Activated CD4-positive, alpha-beta memory T cell treated with anti-CD3 and anti-CD28 coated beads, Interleukin-2, amount 10 ng/mL, durations not matched to agents 7 days and 5 days (primary cell): ENCODE measurements at regions not wholly inside any gene's neighbourhood (a gene's known extent, or its start where the extent isn't known, plus 50 kb on each side); places are given as distances from the start of the nearest gene placed in this dataset.
"Not testable (repeated sequence)": the region's sequence is repeated elsewhere in the genome, so short reads cannot be mapped to it uniquely, and the experiment has no call there.

ENCODE experiments used
- CTCF ChIA-PET: fragments of 350-600 bp; sonication (Branson Sonifier 250); formaldehyde crosslinking; loops from one replicate; lab custom pipeline; 2021; ENCODE audit warnings: antibody characterized with exemption, inconsistent platforms; lab: Charles Lee
- POLR2A ChIA-PET: fragments of 350-600 bp; sonication (Branson Sonifier 250); formaldehyde crosslinking; loops from one replicate; lab custom pipeline; 2021; ENCODE audit warnings: antibody characterized with exemption; lab: Charles Lee
- DNase-seq: peaks from one replicate; pipeline ENCODE4 v3.0.0-alpha.2; 2020
- H3K27ac Mint-ChIP-seq: one replicate; pipeline ENCODE4 v1.8.0; 2021; ENCODE audit warnings: mild to moderate bottlenecking, mixed read lengths
- H3K27me3 Mint-ChIP-seq: one replicate; pipeline ENCODE4 v1.8.0; 2021; ENCODE audit warnings: mixed read lengths
- H3K36me3 Mint-ChIP-seq: one replicate; pipeline ENCODE4 v1.8.0; 2021; ENCODE audit warnings: low read depth, mixed read lengths
- H3K4me1 Mint-ChIP-seq: one replicate; pipeline ENCODE4 v1.8.0; 2021; ENCODE audit warnings: mixed read lengths
- H3K4me3 Mint-ChIP-seq: one replicate; pipeline ENCODE4 v1.8.0; 2021; ENCODE audit warnings: mild to moderate bottlenecking, mixed read lengths
- H3K9me3 Mint-ChIP-seq: one replicate; pipeline ENCODE4 v1.8.0; 2021; ENCODE audit warnings: mixed read lengths

GRCh38 chr20:48056218-48056617 is 270.9 kb upstream of the SULF2 start:
- ChIA-PET CTCF (interaction anchor here (0.9 kb wide), 1 partner anchor 10 kb away, joined by 3 read pairs; no protein-coding TSS in a partner anchor), POLR2A (no interaction called here)
- DNase-seq: no peak
- no peaks in the 10 kb centered on the region for H3K36me3 Mint-ChIP-seq
- no peaks in the 10 kb centered on the region for H3K4me1 Mint-ChIP-seq
- no peaks in the 10 kb centered on the region for H3K27me3 Mint-ChIP-seq
- no peak overlapping the region for H3K4me3 Mint-ChIP-seq
- H3K9me3 Mint-ChIP-seq: peaks cover 5% of the 10 kb centered on the region
- no peak overlapping the region for H3K27ac Mint-ChIP-seq

- ChIA-PET POLR2A (no interaction called here), CTCF (interaction anchor here (0.6 kb wide), 1 partner anchor 54 kb away, joined by 3 read pairs; no protein-coding TSS in a partner anchor)
- H3K4me1 Mint-ChIP-seq: no peaks in the 10 kb centered on the region
- DNase-seq: no peak
- H3K27me3 Mint-ChIP-seq: no peaks in the 10 kb centered on the region
- no peaks in the 10 kb centered on the region for H3K36me3 Mint-ChIP-seq
- no peak overlapping the region for H3K27ac Mint-ChIP-seq
- no peak overlapping the region for H3K4me3 Mint-ChIP-seq
- peaks cover 5% of the 10 kb centered on the region for H3K9me3 Mint-ChIP-seq
Observed at GRCh38 chr20:48054051-48054450, 268.8 kb upstream of the SULF2 start.

- POLR2A ChIA-PET: no interaction called here
- H3K27me3 Mint-ChIP-seq: no peaks in the 10 kb centered on the region
- H3K27ac Mint-ChIP-seq: no peak overlapping the region
- no peaks in the 10 kb centered on the region for H3K36me3 Mint-ChIP-seq
- no peaks in the 10 kb centered on the region for H3K4me1 Mint-ChIP-seq
- CTCF ChIA-PET: no interaction called here
- H3K4me3 Mint-ChIP-seq: no peak overlapping the region
- H3K9me3 Mint-ChIP-seq: peaks cover 4% of the 10 kb centered on the region
- no peak for DNase-seq
Observed at GRCh38 chr20:48052475-48052835, 267.2 kb upstream of the SULF2 start.

GRCh38 chr20:48051794-48052474 is 266.7 kb upstream of the SULF2 start:
- DNase-seq: no peak
- no peaks in the 10 kb centered on the region for H3K4me1 Mint-ChIP-seq
- ChIA-PET CTCF (no interaction called here), POLR2A (no interaction called here)
- no peaks in the 10 kb centered on the region for H3K36me3 Mint-ChIP-seq
- H3K4me3 Mint-ChIP-seq: no peak overlapping the region
- H3K27ac Mint-ChIP-seq: no peak overlapping the region
- H3K27me3 Mint-ChIP-seq: no peaks in the 10 kb centered on the region
- peaks cover 2% of the 10 kb centered on the region for H3K9me3 Mint-ChIP-seq

- H3K27me3 Mint-ChIP-seq: peaks cover 2% of the 10 kb centered on the region
- no peak overlapping the region for H3K4me3 Mint-ChIP-seq
- no peaks in the 10 kb centered on the region for H3K9me3 Mint-ChIP-seq
- ChIA-PET POLR2A (no interaction called here), CTCF (no interaction called here)
- no peak overlapping the region for H3K27ac Mint-ChIP-seq
- no peaks in the 10 kb centered on the region for H3K36me3 Mint-ChIP-seq
- no peaks in the 10 kb centered on the region for H3K4me1 Mint-ChIP-seq
- no peak for DNase-seq
Observed at GRCh38 chr20:48049641-48050040, 264.4 kb upstream of the SULF2 start.

- H3K9me3 Mint-ChIP-seq: no peaks in the 10 kb centered on the region
- H3K27ac Mint-ChIP-seq: no peak overlapping the region
- no peak overlapping the region for H3K4me3 Mint-ChIP-seq
- H3K36me3 Mint-ChIP-seq: no peaks in the 10 kb centered on the region
- POLR2A ChIA-PET: no interaction called here
- CTCF ChIA-PET: no interaction called here
- no peaks in the 10 kb centered on the region for H3K4me1 Mint-ChIP-seq
- peaks cover 2% of the 10 kb centered on the region for H3K27me3 Mint-ChIP-seq
- no peak for DNase-seq
Observed at GRCh38 chr20:48049171-48049570, 263.9 kb upstream of the SULF2 start.

- peaks cover 2% of the 10 kb centered on the region for H3K27me3 Mint-ChIP-seq
- no peak overlapping the region for H3K27ac Mint-ChIP-seq
- CTCF ChIA-PET: no interaction called here
- POLR2A ChIA-PET: no interaction called here
- H3K4me1 Mint-ChIP-seq: no peaks in the 10 kb centered on the region
- DNase-seq: no peak
- no peaks in the 10 kb centered on the region for H3K36me3 Mint-ChIP-seq
- H3K9me3 Mint-ChIP-seq: no peaks in the 10 kb centered on the region
- H3K4me3 Mint-ChIP-seq: no peak overlapping the region
Observed at GRCh38 chr20:48047447-48047846, 262.2 kb upstream of the SULF2 start.

GRCh38 chr20:48042628-48043027 is 257.3 kb upstream of the SULF2 start:
- no peaks in the 10 kb centered on the region for H3K9me3 Mint-ChIP-seq
- POLR2A ChIA-PET: no interaction called here
- H3K27ac Mint-ChIP-seq: no peak overlapping the region
- H3K4me1 Mint-ChIP-seq: no peaks in the 10 kb centered on the region
- no peak overlapping the region for H3K4me3 Mint-ChIP-seq
- no peaks in the 10 kb centered on the region for H3K36me3 Mint-ChIP-seq
- no peak for DNase-seq
- CTCF ChIA-PET: no interaction called here
- peaks cover 2% of the 10 kb centered on the region for H3K27me3 Mint-ChIP-seq

GRCh38 chr20:48041078-48041780 is 255.9 kb upstream of the SULF2 start:
- CTCF ChIA-PET: no interaction called here
- Mint-ChIP-seq H3K36me3 (no peaks in the 10 kb centered on the region), H3K9me3 (no peaks in the 10 kb centered on the region), H3K27me3 (peaks cover 2% of the 10 kb centered on the region), H3K4me1 (no peaks in the 10 kb centered on the region), H3K4me3 (no peak overlapping the region), H3K27ac (no peak overlapping the region)
- no peak for DNase-seq
- POLR2A ChIA-PET: no interaction called here

GRCh38 chr20:48040491-48040890 is 255.2 kb upstream of the SULF2 start:
- no peaks in the 10 kb centered on the region for H3K36me3 Mint-ChIP-seq
- no peak overlapping the region for H3K27ac Mint-ChIP-seq
- POLR2A ChIA-PET: no interaction called here
- H3K4me1 Mint-ChIP-seq: no peaks in the 10 kb centered on the region
- DNase-seq: no peak
- H3K9me3 Mint-ChIP-seq: no peaks in the 10 kb centered on the region
- no peaks in the 10 kb centered on the region for H3K27me3 Mint-ChIP-seq
- no peak overlapping the region for H3K4me3 Mint-ChIP-seq
- CTCF ChIA-PET: no interaction called here

- no peaks in the 10 kb centered on the region for H3K36me3 Mint-ChIP-seq
- H3K9me3 Mint-ChIP-seq: peaks cover 3% of the 10 kb centered on the region
- no peak overlapping the region for H3K4me3 Mint-ChIP-seq
- ChIA-PET CTCF (no interaction called here), POLR2A (no interaction called here)
- no peaks in the 10 kb centered on the region for H3K27me3 Mint-ChIP-seq
- H3K27ac Mint-ChIP-seq: no peak overlapping the region
- no peaks in the 10 kb centered on the region for H3K4me1 Mint-ChIP-seq
- no peak for DNase-seq
Observed at GRCh38 chr20:48040051-48040450, 254.8 kb upstream of the SULF2 start.

GRCh38 chr20:48039514-48039913 is 254.2 kb upstream of the SULF2 start:
- Mint-ChIP-seq H3K4me3 (no peak overlapping the region), H3K9me3 (peaks cover 8% of the 10 kb centered on the region), H3K27ac (no peak overlapping the region), H3K27me3 (no peaks in the 10 kb centered on the region), H3K36me3 (no peaks in the 10 kb centered on the region), H3K4me1 (no peaks in the 10 kb centered on the region)
- CTCF ChIA-PET: no interaction called here
- POLR2A ChIA-PET: no interaction called here
- DNase-seq: no peak

- Mint-ChIP-seq H3K27ac (no peak overlapping the region), H3K4me3 (no peak overlapping the region), H3K9me3 (peaks cover 8% of the 10 kb centered on the region), H3K27me3 (no peaks in the 10 kb centered on the region), H3K36me3 (no peaks in the 10 kb centered on the region), H3K4me1 (no peaks in the 10 kb centered on the region)
- DNase-seq: no peak
- POLR2A ChIA-PET: no interaction called here
- CTCF ChIA-PET: no interaction called here
Observed at GRCh38 chr20:48038713-48039112, 253.4 kb upstream of the SULF2 start.

- POLR2A ChIA-PET, H3K36me3 Mint-ChIP-seq, H3K4me1 Mint-ChIP-seq, H3K9me3 Mint-ChIP-seq, H3K27me3 Mint-ChIP-seq, H3K27ac Mint-ChIP-seq, DNase-seq, H3K4me3 Mint-ChIP-seq, CTCF ChIA-PET: not testable (repeated sequence)
Observed at GRCh38 chr20:48037798-48038197, 252.5 kb upstream of the SULF2 start.
